Small intestine (tissue), 7 donors: ENCODE measurements at regions not wholly inside any gene's neighbourhood (a gene's known extent, or its start where the extent isn't known, plus 50 kb on each side); places are given as distances from the start of the nearest gene placed in this dataset.
"Not testable (repeated sequence)": the region's sequence is repeated elsewhere in the genome, so short reads cannot be mapped to it uniquely, and the experiment has no call there.

Experiments used
- DNase-seq, 2 donors: peaks; one replicate each; pipeline versions ENCODE4 v3.0.0 to v3.0.0-alpha.2; 2013
- FAIRE-seq: peaks from 2 replicates; lab custom pipeline; 2012; peaks lifted over from hg19 to GRCh38; lab: Jason Lieb, UNC
- H3K27ac ChIP-seq, 3 donors: one replicate each; pipeline ENCODE4 v1.5.1; 2013; ENCODE audit warnings: low read length in 2 of 3, mild to moderate bottlenecking in 2 of 3, control low read depth in 1 of 3, inconsistent platforms in 1 of 3, low read depth in 1 of 3, moderate library complexity in 1 of 3
- H3K27me3 ChIP-seq, 3 donors: one replicate each; pipeline ENCODE4 v1.6.1; 2013; ENCODE audit warnings: low read length in 3 of 3, inconsistent platforms in 1 of 3; ENCODE audit not compliant: control insufficient read depth in 3 of 3, insufficient read depth in 3 of 3
- H3K36me3 ChIP-seq, 3 donors: one replicate each; pipeline ENCODE4 v1.6.1; 2013; ENCODE audit warnings: low read length in 3 of 3, inconsistent platforms in 1 of 3, low read depth in 1 of 3, mild to moderate bottlenecking in 1 of 3, moderate library complexity in 1 of 3; ENCODE audit not compliant: control insufficient read depth in 3 of 3, insufficient read depth in 2 of 3
- H3K4me1 ChIP-seq, 3 donors: one replicate each; pipeline ENCODE4 v1.6.1; 2013; ENCODE audit warnings: low read length in 2 of 3, inconsistent platforms in 1 of 3, low read depth in 1 of 3, mild to moderate bottlenecking in 1 of 3, moderate library complexity in 1 of 3; ENCODE audit not compliant: control insufficient read depth in 3 of 3, insufficient read depth in 2 of 3
- H3K4me3 ChIP-seq, 3 donors: one replicate each; pipeline ENCODE4 v1.5.1; 2013; ENCODE audit warnings: low read length in 3 of 3, control low read depth in 1 of 3, inconsistent platforms in 1 of 3, low read depth in 1 of 3, mild to moderate bottlenecking in 1 of 3, moderate library complexity in 1 of 3
- H3K9me3 ChIP-seq, 2 donors: one replicate each; pipeline ENCODE4 v1.6.1; 2013; ENCODE audit warnings: low read depth in 1 of 2, low read length in 1 of 2; ENCODE audit not compliant: control insufficient read depth in 2 of 2, insufficient read depth in 1 of 2
- WGBS, 3 donors: extraction: QIAGEN DNeasy Blood & Tissue Kit; methylation state at CpG; one replicate each; pipeline ENCODE4 v1.1.7; 2013; 5-methylcytosine and 5-hydroxymethylcytosine counted together
- donor health status: healthy with polysubstance abuse.
- donor health status: control.
- donor health status: control.
- donor health status: Bipolar disorder and iron deficiency.
- donor health status: healthy.

DNA sequence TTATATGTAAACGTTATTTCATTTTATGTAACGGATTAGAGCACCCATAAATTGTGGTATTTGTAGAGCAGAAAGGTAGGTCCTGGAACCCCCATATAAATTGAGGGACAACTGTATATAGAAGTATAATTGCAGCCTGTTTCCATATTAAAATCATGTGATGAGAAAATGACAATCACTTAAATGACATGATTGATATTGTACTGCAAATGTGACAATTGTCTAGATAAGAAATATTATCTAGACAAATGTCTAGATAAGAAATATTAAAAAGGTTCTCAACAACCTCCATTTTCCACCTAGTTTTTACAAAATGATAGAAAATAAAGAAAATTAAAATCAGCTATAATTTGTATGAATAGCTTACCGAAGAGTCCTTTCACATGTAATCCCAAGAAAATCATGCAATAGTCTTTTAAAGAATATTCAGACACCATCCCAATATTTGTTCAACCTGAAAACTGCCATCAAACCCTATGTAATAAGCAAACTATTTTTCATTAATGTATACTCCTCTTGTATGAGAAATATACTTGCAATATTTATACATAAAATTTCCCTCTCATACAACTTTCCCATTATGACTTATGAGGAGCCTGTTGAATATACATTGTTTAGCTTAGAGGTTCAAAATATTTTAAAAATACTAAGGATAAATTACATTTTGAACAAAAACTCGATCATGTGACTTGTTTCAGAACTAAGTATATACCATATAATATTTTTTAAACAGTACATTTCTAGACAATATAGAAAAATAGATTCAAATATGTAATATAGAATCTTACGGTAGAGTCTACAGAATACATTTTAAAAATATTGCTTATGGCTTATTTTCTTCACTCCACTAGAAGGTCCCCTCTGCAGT, 153.2 kb downstream of the CRPPA start:
- FAIRE-seq, result no peak
- Histone ChIP-seq H3K4me3 (no peak overlapping the region), H3K9me3 (no peaks in the 10 kb centered on the region), H3K27me3 (no peaks in the 10 kb centered on the region), H3K27ac (no peak overlapping the region), H3K36me3 (peaks cover 0 to 1% (median 0%) of the 10 kb centered on the region in 3 donors), H3K4me1 (no peaks in the 10 kb centered on the region)
- no peak for DNase-seq
- 80 to 85% (median 83%) methylated on average over 5 of the region's 5 CpGs for WGBS, 3 donors

DNA sequence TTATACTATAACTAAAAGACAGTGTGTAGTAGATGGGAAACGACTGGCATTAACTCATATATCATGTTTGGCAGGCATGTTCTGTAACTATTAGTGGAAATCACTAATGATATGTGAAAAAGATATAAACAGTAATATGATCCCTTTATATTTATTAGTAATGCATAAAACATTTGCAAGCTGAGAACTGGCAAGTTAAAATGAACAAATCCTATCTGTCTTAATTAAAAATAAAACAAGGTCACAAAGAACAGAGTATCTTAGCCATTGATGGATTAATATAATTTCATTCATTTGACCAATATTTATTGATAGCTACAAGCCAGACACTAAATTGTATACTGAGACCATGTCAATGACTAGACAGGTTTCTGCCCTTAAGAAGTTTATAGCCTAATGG, 154.5 kb downstream of the CRPPA start:
- H3K9me3 ChIP-seq, result no peaks in the 10 kb centered on the region
- WGBS, 3 donors, result 48 to 61% (median 52%) methylated on average over 1 of the region's 1 CpG
- no peak for DNase-seq
- H3K36me3 ChIP-seq, result no peaks in the 10 kb centered on the region
- H3K4me3 ChIP-seq, result no peak overlapping the region
- H3K4me1 ChIP-seq, result no peaks in the 10 kb centered on the region
- no peak for FAIRE-seq
- no peak overlapping the region for H3K27ac ChIP-seq
- H3K27me3 ChIP-seq, result no peaks in the 10 kb centered on the region

- H3K4me1 ChIP-seq, H3K27me3 ChIP-seq, H3K4me3 ChIP-seq, H3K36me3 ChIP-seq, FAIRE-seq, H3K27ac ChIP-seq, DNase-seq, H3K9me3 ChIP-seq: not testable (repeated sequence)
- WGBS, 3 donors, result 69 to 78% (median 77%) methylated on average over 9 of the region's 9 CpGs
Observed at GRCh38 chr7:16266470-16266869, 154.9 kb downstream of the CRPPA start.

DNA sequence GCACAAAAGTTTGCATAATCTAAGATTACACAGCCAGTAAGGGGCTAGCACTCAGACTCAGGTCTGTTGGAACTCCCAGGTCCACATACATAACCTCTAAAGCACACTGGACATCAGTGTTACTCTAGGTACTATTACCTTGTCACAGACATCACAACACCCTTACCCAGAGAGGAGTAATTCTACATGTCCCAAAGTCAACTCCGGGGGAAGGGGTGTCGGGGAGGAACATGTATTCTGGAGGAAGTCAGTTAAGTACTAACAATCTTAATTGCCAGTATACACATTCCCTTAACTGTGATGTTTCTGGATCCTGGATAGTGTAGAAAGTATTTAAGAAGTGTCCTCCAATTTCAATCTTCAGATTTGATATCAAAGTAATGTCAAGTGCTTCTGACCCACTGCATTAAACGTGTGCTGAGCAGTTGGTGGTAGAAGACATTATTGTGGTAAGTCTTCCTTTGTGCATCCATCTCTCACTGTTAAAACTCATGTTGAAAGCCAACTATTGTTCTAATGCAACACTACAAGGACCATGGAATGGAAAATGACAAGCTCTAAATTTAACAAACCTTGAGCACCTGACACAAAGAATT, 155.4 kb downstream of the CRPPA start:
- H3K4me1 ChIP-seq, result no peaks in the 10 kb centered on the region
- no peak overlapping the region for H3K27ac ChIP-seq
- DNase-seq (no peak), FAIRE-seq (no peak)
- 86 to 94% (median 87%) methylated on average over 3 of the region's 3 CpGs for WGBS, 3 donors
- no peaks in the 10 kb centered on the region for H3K36me3 ChIP-seq
- H3K27me3 ChIP-seq, result no peaks in the 10 kb centered on the region
- H3K9me3 ChIP-seq, result no peaks in the 10 kb centered on the region
- H3K4me3 ChIP-seq, result no peak overlapping the region

- FAIRE-seq (no peak), DNase-seq (no peak)
- no peaks in the 10 kb centered on the region for H3K27me3 ChIP-seq
- 70 to 77% (median 76%) methylated on average over 7 of the region's 7 CpGs for WGBS, 3 donors
- H3K36me3 ChIP-seq, result no peaks in the 10 kb centered on the region
- no peaks in the 10 kb centered on the region for H3K9me3 ChIP-seq
- no peaks in the 10 kb centered on the region for H3K4me1 ChIP-seq
- H3K4me3 ChIP-seq, result no peak overlapping the region
- no peak overlapping the region for H3K27ac ChIP-seq
Observed at GRCh38 chr7:16264823-16265804, 156.2 kb downstream of the CRPPA start.

DNA sequence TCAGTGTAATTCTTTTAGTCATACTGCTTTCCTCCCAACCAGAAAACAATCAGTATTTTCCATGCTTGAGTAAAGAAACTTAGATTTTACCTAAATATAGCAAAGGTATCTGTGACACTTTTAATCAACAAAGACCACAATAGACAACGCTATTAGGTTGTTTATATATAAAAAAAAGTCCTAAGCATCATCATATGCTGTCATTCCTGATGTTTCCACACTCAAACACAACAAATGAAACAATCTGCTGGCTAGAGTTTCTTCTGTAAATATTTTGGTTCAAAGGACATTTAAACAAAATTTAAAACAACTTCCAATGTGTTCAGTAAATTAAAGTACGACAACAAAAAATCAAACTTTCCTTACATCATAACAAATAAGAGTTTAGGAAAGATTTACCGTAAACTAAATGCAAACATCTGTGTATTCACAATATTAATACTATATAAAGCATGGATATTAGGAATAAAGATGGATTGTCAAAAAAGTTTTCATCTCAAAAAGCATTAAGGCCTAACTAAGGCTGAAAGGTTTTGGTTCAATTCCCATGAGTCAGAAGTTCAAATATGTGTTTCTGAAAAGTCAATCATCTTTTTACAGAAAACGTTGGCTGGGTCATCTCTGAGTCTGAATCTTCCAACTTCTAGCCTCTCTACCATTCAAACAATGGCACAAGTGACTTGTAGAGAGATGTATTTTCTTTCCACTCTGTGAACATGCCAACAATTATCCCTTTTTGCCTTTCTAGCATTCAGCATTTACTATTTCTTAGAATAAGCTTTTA, 157.1 kb downstream of the CRPPA start:
- DNase-seq (no peak), FAIRE-seq (no peak)
- no peaks in the 10 kb centered on the region for H3K27me3 ChIP-seq
- no peak overlapping the region for H3K27ac ChIP-seq
- no peaks in the 10 kb centered on the region for H3K4me1 ChIP-seq
- H3K9me3 ChIP-seq, result no peaks in the 10 kb centered on the region
- H3K4me3 ChIP-seq, result no peak overlapping the region
- WGBS, 3 donors, result 60 to 74% (median 72%) methylated on average over 4 of the region's 4 CpGs
- no peaks in the 10 kb centered on the region for H3K36me3 ChIP-seq

- WGBS, 3 donors, result 82 to 90% (median 90%) methylated on average over 6 of the region's 6 CpGs
- FAIRE-seq, result not testable (repeated sequence)
Observed at GRCh38 chr7:16263377-16263776, 158.0 kb downstream of the CRPPA start.

More at GRCh38 chr7:16263377-16263776, 158.0 kb downstream of the CRPPA start:
- H3K36me3 ChIP-seq, H3K9me3 ChIP-seq, H3K27me3 ChIP-seq, H3K4me1 ChIP-seq, H3K4me3 ChIP-seq, H3K27ac ChIP-seq, DNase-seq: not testable (repeated sequence)
